GM19035 (cell line): ENCODE measurements at regions not wholly inside any gene's neighbourhood (a gene's known extent, or its start where the extent isn't known, plus 50 kb on each side); places are given as distances from the start of the nearest gene placed in this dataset.
"Not testable (repeated sequence)": the region's sequence is repeated elsewhere in the genome, so short reads cannot be mapped to it uniquely, and the experiment has no call there.

ENCODE experiments used
- ATAC-seq: cut with Tn5 transposase; IDR thresholded peaks from one replicate; pipeline ENCODE4 v1.9.1; 2021; ENCODE audit not compliant: unreplicated experiment

- no peak for ATAC-seq
Measured at GRCh38 chr11:82080160-82080559, 653.5 kb downstream of the FAM181B start.

- no peak for ATAC-seq
Measured at GRCh38 chr11:82076126-82076525, 657.5 kb downstream of the FAM181B start.

DNA sequence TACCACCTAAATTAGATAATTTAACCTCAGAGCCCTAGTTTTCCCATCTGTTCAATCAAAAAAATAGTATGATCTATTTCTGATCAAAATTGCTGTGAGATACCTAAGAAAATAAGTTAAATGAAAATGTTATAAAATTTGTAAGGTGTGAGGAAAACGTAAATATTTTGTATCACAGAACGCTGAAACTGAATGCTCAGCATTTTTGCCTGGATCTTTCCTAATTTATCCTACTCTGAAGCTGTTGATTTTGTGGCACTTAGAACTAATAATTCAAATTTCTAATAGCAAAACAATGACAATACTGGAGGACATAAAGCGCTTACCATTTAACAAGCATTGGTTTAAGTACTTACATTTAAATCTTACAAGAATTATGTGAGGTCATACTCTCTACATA lies 674.2 kb downstream of the FAM181B start:
- no peak for ATAC-seq

GRCh38 chr11:82056450-82056849 lies 677.2 kb downstream of the FAM181B start:
- no peak for ATAC-seq

- ATAC-seq = no peak
Measured at GRCh38 chr11:82049199-82049598, 684.5 kb downstream of the FAM181B start.

- ATAC-seq = no peak
Measured at GRCh38 chr11:82047200-82047599, 686.5 kb downstream of the FAM181B start.

DNA sequence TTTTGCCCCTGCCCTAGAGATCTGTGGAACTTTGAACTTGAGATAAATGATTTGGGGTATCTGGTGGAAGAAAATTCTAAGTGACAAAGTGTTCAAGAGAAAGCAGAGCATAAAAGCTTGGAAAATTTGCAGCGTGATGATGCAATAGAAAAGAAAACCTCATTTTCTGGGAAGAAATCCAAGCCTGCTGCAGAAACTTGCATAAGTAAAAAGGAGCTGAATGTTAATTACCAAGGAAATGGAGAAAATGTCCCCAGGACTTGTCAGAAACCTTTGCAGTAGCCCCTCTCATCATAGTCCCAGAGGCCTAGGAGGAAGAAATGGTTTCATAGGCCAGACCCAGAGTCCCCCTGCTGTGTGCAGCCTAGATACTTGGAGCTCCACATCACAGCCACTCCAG lies 686.9 kb downstream of the FAM181B start:
- ATAC-seq = no peak

- no peak for ATAC-seq
Measured at GRCh38 chr11:82045748-82046457, 687.8 kb downstream of the FAM181B start.

DNA sequence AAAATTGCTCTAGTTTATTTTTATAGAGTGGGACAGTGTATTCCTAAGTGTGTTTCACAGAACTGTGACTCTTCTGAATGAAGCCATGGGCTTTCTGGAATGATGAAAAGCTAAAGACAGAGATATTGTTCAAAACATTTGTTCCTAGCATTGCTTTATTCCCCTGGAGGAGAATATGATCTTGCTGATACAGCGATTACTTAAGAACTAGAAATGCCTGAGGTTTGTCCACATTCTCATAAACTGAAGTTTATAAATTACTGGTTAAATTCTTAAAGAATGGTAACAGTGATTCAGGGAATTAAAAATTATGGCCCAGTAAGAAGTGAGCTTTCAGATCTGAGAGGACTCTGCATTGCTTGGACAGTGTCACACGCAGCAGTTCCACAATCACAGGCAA lies 690.3 kb downstream of the FAM181B start:
- ATAC-seq = no peak

DNA sequence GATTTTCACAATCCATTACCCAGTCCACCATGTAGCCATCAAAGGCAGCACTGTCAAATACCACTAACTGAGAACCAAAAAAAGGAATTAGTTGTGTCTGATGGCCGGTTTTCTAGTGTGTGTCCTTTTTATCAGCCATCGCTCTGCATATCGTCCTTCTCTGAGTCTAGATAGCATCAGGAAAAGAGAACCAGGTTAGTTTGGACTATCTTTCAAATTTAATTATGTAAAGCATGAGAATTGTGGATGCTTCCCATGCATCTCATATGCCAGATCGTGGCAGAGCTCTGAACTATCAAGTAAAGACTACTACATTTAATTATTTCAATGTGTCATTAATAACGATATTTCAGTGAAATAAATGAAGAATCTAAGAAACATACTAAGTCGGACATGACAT lies 691.9 kb downstream of the FAM181B start:
- no peak for ATAC-seq

DNA sequence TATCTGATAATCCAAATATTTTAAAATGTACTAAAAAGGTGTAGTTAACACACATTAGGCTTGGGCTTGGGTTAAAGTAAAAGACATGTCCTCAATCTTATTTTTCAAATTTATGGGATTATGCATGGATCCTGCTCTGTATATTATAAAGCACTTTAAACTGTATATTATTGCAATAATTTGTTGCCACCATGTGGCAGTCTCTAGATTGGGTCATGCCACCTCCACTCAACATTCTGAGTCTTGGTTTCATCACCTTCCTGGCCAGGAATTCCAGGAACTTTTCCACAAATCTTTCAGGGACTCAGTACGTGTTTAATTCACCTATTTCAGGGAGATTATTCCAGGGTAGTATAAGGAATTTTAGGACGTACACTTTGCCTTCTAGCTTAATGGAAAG lies 695.5 kb downstream of the FAM181B start:
- ATAC-seq = no peak

DNA sequence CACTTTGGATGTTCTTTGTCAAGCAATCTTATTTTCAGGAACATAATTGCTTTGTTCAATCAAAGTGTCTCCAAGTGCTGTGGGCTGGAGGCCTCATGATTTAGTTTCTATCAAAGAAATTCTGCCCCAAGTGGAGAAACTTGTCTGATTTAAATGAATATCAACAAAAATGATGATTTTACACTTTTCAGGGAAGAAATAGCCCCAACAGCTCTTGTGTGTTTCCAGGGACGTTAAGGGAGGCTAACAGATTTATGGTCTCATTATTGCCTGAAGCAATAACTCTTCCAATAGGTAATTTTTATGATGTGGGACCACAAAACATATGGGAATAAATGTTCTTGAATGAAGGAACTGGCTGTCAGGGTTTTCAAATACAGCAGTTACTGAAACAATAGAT lies 699.1 kb downstream of the FAM181B start:
- no peak for ATAC-seq

DNA sequence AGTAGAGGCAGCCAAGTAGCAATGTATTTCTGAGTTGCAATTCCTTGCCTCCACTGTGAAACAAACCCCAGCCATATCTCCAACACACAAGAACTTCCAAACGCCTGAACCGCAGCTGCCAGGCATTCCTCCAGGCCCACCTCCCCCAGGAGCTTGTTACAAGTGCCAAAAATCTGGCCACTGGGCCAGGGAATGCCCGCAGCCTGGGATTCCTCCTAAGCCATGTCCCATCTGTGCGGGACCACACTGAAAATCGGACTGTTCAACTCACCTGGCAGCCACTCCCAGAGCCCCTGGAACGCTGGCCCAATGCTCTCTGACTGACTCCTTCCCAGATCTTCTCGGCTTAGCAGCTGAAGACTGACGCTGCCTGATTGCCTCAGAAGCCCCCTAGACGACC lies 706.3 kb downstream of the FAM181B start:
- not testable (repeated sequence) for ATAC-seq

DNA sequence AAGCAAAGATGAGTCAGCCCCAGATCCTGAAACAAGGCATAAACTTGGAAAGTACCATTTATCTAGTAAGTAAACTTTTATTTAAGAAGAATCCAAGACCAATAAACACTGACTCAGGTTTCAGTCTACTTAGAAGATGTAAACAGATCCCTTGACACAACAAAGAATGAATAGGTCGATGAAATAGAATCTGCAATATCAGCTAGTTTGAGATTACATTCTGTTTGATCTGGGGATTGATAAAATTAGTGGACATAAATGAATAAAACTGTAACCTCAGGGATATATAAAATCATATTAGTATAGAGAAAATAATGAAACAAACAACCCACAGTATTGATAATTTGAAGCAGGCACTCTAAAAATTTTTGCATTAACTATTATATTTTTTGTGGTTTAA lies 708.9 kb downstream of the FAM181B start:
- ATAC-seq = no peak

DNA sequence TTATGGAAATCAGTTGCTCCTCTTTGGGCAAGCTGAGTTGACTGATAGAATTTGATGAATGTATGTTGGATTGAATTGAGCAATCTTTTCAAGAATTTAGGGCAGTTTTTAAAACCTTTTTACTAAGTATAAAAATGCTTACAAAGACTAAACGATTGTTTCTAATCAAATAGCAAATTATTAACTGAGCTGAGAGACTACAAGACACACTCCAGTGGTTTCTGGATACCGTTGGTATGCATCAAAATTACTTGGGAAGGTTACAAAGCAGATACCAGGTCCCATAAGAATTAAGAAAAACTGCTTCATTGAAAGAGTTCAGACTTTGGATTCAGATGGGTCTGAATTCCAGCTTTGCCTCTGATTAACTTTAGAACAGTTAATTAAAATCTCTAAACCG lies 721.4 kb downstream of the FAM181B start:
- no peak for ATAC-seq

GRCh38 chr11:82009133-82009532 lies 724.5 kb downstream of the FAM181B start:
- ATAC-seq = no peak

DNA sequence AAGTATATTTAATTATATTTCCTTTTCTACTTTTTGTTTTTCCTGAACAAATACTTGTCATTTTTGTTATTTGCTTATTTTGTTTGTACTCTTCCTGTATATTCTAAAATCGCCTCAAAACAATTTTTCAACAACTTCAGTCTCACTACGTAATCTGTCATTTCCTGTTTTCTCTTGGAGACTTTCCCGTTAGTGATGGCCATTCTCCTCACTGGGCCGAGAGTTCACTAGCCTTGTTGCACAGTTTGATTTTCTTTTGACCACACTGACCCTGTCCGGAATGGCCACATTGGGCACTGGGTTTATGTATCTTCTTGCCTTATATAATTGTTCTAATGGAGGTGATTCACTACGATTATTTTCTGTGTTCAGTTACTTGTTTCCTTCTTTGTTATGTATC lies 726.1 kb downstream of the FAM181B start:
- no peak for ATAC-seq

- no peak for ATAC-seq
Measured at GRCh38 chr11:82004537-82005213, 729.0 kb downstream of the FAM181B start.

DNA sequence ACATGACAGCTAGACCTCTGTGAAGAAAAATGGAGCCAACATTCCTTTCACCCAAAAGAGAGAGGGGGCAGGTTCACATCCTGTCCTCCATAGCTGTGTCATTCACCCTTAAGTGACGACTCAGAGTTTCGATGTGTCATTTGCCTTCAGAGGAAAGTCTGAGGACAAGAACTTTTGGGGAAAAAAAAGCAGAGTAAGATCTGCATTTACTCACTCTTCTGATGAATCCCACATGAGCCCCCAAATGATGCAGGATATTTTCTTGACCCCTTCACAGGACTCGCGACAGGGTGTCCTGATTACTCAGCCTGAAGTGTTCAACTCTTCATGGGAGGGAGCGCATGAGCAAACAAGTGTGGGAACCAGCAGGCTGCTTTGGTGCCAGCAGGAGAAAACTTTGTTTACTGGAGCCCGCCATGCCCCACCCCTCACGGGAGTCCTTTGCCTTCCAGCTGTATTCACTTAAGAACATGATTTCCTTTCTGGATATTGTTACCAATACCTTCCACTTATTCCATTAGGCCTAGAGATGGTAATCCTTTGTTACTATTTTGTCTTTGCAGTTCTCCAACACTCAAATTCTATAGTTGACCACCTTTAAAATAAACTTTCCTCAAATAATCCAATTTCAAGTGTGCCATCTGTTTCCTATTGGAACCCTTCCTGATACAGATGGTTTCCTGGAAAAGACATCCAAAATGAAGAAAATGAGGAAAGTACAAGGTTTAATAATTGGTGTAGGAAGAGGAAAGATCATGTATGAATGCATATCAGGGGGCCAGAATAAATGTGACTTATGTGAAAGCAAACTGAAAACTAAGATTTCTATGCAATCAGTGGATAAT lies 729.8 kb downstream of the FAM181B start:
- no peak for ATAC-seq

- ATAC-seq = no peak
Measured at GRCh38 chr11:82003024-82003423, 730.6 kb downstream of the FAM181B start.

- ATAC-seq = no peak
Measured at GRCh38 chr11:81995889-81996288, 737.8 kb downstream of the FAM181B start.

DNA sequence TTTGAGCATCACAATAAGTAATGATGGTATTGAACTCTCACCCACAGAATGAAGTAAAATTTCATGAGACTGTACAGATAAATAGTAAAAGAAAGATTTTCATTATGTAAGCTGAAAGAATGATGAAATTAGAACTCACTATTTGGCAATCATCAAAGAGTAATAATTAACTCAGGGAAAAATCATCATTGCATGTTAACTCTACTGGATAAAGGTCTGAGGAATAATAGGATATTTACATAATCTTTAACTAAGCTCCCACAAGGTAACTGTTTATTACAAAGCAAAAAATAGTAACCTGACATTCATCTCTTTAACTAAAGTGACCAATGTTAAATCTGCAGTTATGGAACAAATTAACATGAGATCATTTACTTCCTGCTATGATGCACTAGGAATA lies 739.9 kb downstream of the FAM181B start:
- no peak for ATAC-seq
